Skeletal muscle tissue (tissue), 3 donors: ENCODE measurements at regions not wholly inside any gene's neighbourhood (a gene's known extent, or its start where the extent isn't known, plus 50 kb on each side); places are given as distances from the start of the nearest gene placed in this dataset.

Experiments
- H3K27ac ChIP-seq: one replicate; pipeline ENCODE4 v1.7.0; 2013; ENCODE audit warnings: mild to moderate bottlenecking, low read depth, low read length, inconsistent platforms
- H3K27me3 ChIP-seq, 3 donors: one replicate each; pipeline ENCODE4 v1.7.0; 2013; ENCODE audit warnings: low read length in 3 of 3; ENCODE audit not compliant: control insufficient read depth in 3 of 3, insufficient read depth in 3 of 3
- H3K36me3 ChIP-seq, 3 donors: one replicate each; pipeline ENCODE4 v1.7.0; 2013; ENCODE audit warnings: low read length in 3 of 3; ENCODE audit not compliant: control insufficient read depth in 3 of 3, insufficient read depth in 3 of 3
- H3K4me1 ChIP-seq, 3 donors: one replicate each; pipeline ENCODE4 v1.7.0; 2013; ENCODE audit warnings: low read length in 3 of 3, mild to moderate bottlenecking in 3 of 3; ENCODE audit not compliant: control insufficient read depth in 3 of 3, insufficient read depth in 3 of 3
- H3K4me3 ChIP-seq, 3 donors: one replicate each; pipeline ENCODE4 v1.7.0; 2013; ENCODE audit warnings: low read length in 3 of 3
- H3K9ac ChIP-seq, 3 donors: one replicate each; pipeline ENCODE4 v1.7.0; 2013; ENCODE audit warnings: low read length in 3 of 3, mild to moderate bottlenecking in 3 of 3, moderate library complexity in 2 of 3, low read depth in 1 of 3
- H3K9me3 ChIP-seq, 3 donors: one replicate each; pipeline ENCODE4 v1.7.0; 2013; ENCODE audit warnings: low read length in 3 of 3; ENCODE audit not compliant: control insufficient read depth in 3 of 3
- donor health status: Osteomylitis.

- Histone ChIP-seq H3K9ac (no peak overlapping the region), H3K4me1 (no peaks in the 10 kb centered on the region), H3K9me3 (peaks cover 0 to 7% (median 2%) of the 10 kb centered on the region in 3 donors), H3K4me3 (no peak overlapping the region), H3K36me3 (no peaks in the 10 kb centered on the region), H3K27ac (no peak overlapping the region), H3K27me3 (no peaks in the 10 kb centered on the region)
These were observed 66.5 kb downstream of the CLRN3 start for GRCh38 chr10:127826154-127826725.

- Histone ChIP-seq H3K9ac (no peak overlapping the region), H3K36me3 (no peaks in the 10 kb centered on the region), H3K4me3 (no peak overlapping the region), H3K27me3 (no peaks in the 10 kb centered on the region), H3K4me1 (no peaks in the 10 kb centered on the region), H3K9me3 (peaks cover 0 to 4% (median under 1%) of the 10 kb centered on the region in 3 donors), H3K27ac (no peak overlapping the region)
These were observed 65.2 kb downstream of the CLRN3 start for GRCh38 chr10:127827354-127828140.
